ENCODE measurements at regions not wholly inside any gene's neighbourhood (a gene's known extent, or its start where the extent isn't known, plus 50 kb on each side); places are given as distances from the start of the nearest gene placed in this dataset.

DNA sequence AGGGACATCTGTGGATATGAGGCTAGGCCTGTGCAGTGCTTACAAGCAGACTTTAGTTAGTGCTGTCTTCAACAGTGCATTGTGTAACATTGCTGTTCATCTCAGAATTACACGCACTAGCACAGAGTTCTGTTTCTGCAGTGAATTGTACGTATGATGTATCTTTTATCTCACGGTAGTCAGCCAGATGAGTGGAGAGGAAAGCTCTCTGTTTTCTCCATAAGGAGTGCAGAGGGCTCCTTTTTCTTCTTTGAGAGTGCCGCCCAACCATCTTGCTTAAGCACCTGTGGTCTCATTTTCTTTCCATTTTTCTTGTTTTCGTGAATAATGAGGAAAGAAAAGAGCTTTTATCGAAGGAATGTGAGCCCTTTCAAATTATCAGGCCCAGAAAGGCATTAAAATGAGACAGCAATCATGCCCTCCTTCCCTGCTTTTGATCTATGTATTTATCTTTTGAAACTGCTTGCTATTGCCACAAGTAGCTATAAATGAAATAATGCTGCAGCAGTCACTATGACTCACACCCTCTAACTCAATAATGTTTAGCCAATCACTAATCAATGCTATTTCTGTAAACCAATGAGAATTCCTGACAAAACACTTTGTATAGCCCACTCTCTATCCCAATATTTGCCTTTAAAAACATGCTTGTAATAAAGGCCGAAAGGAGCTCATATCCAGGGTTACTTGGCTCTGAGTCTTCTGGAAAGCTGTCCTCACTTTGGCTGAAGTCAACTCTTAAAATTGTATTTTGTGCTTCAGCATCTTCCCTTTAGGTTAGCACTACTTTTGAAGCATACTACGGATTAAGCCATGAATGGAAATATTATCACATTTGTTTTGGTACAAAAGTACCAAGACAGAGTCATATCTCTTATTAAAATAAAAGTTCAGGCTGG is 226.0 kb upstream of the P2RY1 start:
- no peak overlapping the region for H3K4me2 ChIP-seq
- 70% methylated on average over 8 of the region's 8 CpGs for WGBS (ENCODE audit: low lambda C conversion rate, missing lambda C conversion rate)
- no peak overlapping the region for H3K4me3 ChIP-seq
- no peak overlapping the region for H2AFZ ChIP-seq
- H3K9me2 ChIP-seq (replicated peaks; ENCODE audit: insufficient read depth) = no peaks in the 10 kb centered on the region
- no peaks in the 10 kb centered on the region for H3K79me2 ChIP-seq
- H3K27ac ChIP-seq = no peak overlapping the region
- no peaks in the 10 kb centered on the region for H3K36me3 ChIP-seq (replicated peaks; ENCODE audit: insufficient read depth, low read depth)
- H3K4me1 ChIP-seq (ENCODE audit: insufficient read depth) = no peaks in the 10 kb centered on the region
- no peaks in the 10 kb centered on the region for H3K9me3 ChIP-seq (ENCODE audit: low read depth)
- no peaks in the 10 kb centered on the region for H4K20me1 ChIP-seq (ENCODE audit: insufficient read depth, poor library complexity, severe bottlenecking)
- TF ChIP-seq EZH2phosphoT487 (IDR thresholded peaks at IDR 0.05; ENCODE audit: low read depth, severe bottlenecking, unreplicated experiment) (no peak), EZH2 (IDR thresholded peaks at IDR 0.05; ENCODE audit: borderline replicate concordance) (no peak)
- TF ChIP-seq, protein P1, sequence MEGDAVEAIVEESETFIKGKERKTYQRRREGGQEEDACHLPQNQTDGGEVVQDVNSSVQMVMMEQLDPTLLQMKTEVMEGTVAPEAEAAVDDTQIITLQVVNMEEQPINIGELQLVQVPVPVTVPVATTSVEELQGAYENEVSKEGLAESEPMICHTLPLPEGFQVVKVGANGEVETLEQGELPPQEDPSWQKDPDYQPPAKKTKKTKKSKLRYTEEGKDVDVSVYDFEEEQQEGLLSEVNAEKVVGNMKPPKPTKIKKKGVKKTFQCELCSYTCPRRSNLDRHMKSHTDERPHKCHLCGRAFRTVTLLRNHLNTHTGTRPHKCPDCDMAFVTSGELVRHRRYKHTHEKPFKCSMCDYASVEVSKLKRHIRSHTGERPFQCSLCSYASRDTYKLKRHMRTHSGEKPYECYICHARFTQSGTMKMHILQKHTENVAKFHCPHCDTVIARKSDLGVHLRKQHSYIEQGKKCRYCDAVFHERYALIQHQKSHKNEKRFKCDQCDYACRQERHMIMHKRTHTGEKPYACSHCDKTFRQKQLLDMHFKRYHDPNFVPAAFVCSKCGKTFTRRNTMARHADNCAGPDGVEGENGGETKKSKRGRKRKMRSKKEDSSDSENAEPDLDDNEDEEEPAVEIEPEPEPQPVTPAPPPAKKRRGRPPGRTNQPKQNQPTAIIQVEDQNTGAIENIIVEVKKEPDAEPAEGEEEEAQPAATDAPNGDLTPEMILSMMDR (IDR thresholded peaks at IDR 0.05; ENCODE audit: poor library complexity) = no peak
- no peak for DNase-seq (ENCODE audit: low spot score)
- no peaks in the 10 kb centered on the region for H3K27me3 ChIP-seq

DNA sequence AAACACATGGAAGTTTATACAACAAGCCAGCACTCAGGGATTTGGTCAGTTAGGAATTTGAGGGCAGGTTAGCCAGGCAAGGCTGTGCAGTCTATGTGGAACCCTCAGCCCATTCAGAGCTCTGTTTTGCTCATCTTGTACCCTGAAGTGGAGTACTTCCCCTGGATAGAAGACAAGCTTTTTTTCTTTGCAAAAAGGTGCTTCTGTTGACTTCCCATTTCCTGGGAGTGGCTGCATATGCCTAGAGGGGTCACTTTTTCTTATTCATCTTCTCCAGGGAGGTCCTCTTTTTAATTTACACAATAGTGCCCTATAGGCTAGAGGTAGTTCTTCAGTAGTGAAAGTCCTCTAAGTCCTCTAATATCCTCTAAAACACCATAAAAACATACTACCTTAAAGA is 225.0 kb upstream of the P2RY1 start:
- H2AFZ ChIP-seq = no peak overlapping the region
- H3K79me2 ChIP-seq = no peaks in the 10 kb centered on the region
- DNase-seq (ENCODE audit: low spot score) = no peak
- H3K27ac ChIP-seq = no peak overlapping the region
- no peaks in the 10 kb centered on the region for H3K36me3 ChIP-seq (replicated peaks; ENCODE audit: insufficient read depth, low read depth)
- no peaks in the 10 kb centered on the region for H3K9me2 ChIP-seq (replicated peaks; ENCODE audit: insufficient read depth)
- no peak overlapping the region for H3K4me2 ChIP-seq
- H3K4me3 ChIP-seq = no peak overlapping the region
- H3K4me1 ChIP-seq (ENCODE audit: insufficient read depth) = no peaks in the 10 kb centered on the region
- no peaks in the 10 kb centered on the region for H3K27me3 ChIP-seq
- TF ChIP-seq EZH2phosphoT487 (IDR thresholded peaks at IDR 0.05; ENCODE audit: low read depth, severe bottlenecking, unreplicated experiment) (no peak), EZH2 (IDR thresholded peaks at IDR 0.05; ENCODE audit: borderline replicate concordance) (no peak)
- TF ChIP-seq, protein P1 (IDR thresholded peaks at IDR 0.05; ENCODE audit: poor library complexity) = no peak
- no peaks in the 10 kb centered on the region for H3K9me3 ChIP-seq (ENCODE audit: low read depth)
- no peaks in the 10 kb centered on the region for H4K20me1 ChIP-seq (ENCODE audit: insufficient read depth, poor library complexity, severe bottlenecking)

DNA sequence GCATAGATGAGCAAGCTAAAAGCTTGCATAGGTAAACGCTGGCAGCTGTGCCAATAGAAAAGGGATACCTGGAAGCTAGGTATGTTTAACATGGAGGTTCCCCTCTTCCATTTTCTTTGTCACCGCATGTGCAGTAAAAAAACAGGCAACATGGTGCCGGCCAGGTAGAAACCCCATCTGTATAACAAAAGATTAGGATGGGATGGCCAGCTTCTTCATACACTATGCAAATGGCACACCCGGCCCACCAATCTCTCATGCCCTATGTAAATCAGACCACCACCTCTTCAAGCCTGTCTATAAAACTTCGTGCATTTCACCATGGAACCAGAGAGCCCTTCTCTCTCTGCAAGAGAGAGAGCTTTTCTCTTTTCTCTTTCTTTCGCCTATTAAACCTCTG is 224.3 kb upstream of the P2RY1 start:
- Histone ChIP-seq H3K27me3 (no peaks in the 10 kb centered on the region), H3K4me2 (no peak overlapping the region), H3K27ac (no peak overlapping the region), H3K4me1 (ENCODE audit: insufficient read depth) (no peaks in the 10 kb centered on the region), H3K36me3 (replicated peaks; ENCODE audit: insufficient read depth, low read depth) (no peaks in the 10 kb centered on the region), H3K79me2 (no peaks in the 10 kb centered on the region), H2AFZ (no peak overlapping the region), H3K9me2 (replicated peaks; ENCODE audit: insufficient read depth) (no peaks in the 10 kb centered on the region), H3K9me3 (ENCODE audit: low read depth) (no peaks in the 10 kb centered on the region), H3K4me3 (no peak overlapping the region), H4K20me1 (ENCODE audit: insufficient read depth, poor library complexity, severe bottlenecking) (no peaks in the 10 kb centered on the region)
- no peak for DNase-seq (ENCODE audit: low spot score)
- WGBS (ENCODE audit: low lambda C conversion rate, missing lambda C conversion rate) = 81% methylated on average over 6 of the region's 6 CpGs
- TF ChIP-seq EZH2 (IDR thresholded peaks at IDR 0.05; ENCODE audit: borderline replicate concordance) = no peak
- TF ChIP-seq EZH2phosphoT487 (IDR thresholded peaks at IDR 0.05; ENCODE audit: low read depth, severe bottlenecking, unreplicated experiment) = no peak
- TF ChIP-seq, protein P1 (IDR thresholded peaks at IDR 0.05; ENCODE audit: poor library complexity) = no peak

Measured in hepatocyte (in vitro differentiated cells).